ENCODE measurements at regions not wholly inside any gene's neighbourhood (a gene's known extent, or its start where the extent isn't known, plus 50 kb on each side); places are given as distances from the start of the nearest gene placed in this dataset.

DNA sequence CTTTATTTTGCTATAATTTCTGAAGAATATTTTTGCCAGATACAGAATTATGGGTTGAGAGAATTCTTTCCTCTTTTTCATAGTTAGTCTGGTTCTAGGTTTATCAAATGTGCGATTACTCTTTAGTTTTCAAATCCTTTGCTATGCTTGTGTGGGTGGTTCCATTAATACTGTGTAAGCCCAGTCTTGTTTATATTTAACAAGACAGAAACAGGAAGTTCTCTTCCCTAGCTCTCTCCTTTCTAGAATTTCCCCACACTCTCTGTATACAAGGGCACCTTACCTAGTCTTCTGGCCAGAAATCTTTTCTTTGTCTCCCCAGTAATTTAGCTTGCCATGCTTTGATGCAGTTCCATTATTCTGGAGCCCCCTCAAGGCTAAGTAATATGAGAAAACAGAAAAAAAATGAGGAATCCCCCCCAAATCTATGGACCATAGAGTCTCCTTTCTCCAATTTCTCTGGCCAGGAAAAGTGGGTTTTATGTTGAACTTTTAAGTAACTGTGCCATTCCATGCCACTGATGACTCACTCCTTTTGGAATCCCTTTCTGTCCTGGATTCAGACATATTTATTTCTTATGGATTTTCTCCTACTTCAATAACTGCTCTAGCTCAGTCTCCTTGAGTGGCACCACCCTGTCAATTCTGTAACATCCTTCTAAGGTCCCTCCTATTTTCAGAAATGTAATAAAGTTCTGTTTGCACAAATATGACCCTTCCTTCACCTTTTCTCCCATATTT lies 1714.1 kb downstream of the EFNA5 start:
- TF ChIP-seq ZNF792 (tag by site-specific recombination; IDR thresholded peaks at IDR 0.05) (no peak), ZNF629 (tag by site-specific recombination; IDR thresholded peaks at IDR 0.05) (no peak), ZSCAN16 (tag by site-specific recombination; IDR thresholded peaks at IDR 0.05) (no peak), ZNF777 (tag by site-specific recombination; IDR thresholded peaks at IDR 0.05; ENCODE audit: borderline replicate concordance) (no peak), ZNF76 (tag by site-specific recombination; IDR thresholded peaks at IDR 0.05; ENCODE audit: borderline replicate concordance, low read depth) (no peak), ZNF747 (tag by site-specific recombination; IDR thresholded peaks at IDR 0.05) (no peak)
- H3K36me3 ChIP-seq (ENCODE audit: control insufficient read depth in 2 of 2, insufficient read depth in 1 of 2, low read length in 2 of 2) = no peaks in the 10 kb centered on the region
- ChIA-PET CTCF (no interaction called here), POLR2A (no interaction called here)
- H3K4me1 ChIP-seq (ENCODE audit: control insufficient read depth, insufficient read depth, low read length) = no peaks in the 10 kb centered on the region
- no peaks in the 10 kb centered on the region for H3K9me3 ChIP-seq (ENCODE audit: control insufficient read depth, insufficient read depth, low read depth, low read length)
- H3K27ac ChIP-seq (ENCODE audit: extremely low read depth, low read depth, low read length) = no peak overlapping the region
- H3K4me3 ChIP-seq (ENCODE audit: low read depth, low read length) = no peak overlapping the region

DNA sequence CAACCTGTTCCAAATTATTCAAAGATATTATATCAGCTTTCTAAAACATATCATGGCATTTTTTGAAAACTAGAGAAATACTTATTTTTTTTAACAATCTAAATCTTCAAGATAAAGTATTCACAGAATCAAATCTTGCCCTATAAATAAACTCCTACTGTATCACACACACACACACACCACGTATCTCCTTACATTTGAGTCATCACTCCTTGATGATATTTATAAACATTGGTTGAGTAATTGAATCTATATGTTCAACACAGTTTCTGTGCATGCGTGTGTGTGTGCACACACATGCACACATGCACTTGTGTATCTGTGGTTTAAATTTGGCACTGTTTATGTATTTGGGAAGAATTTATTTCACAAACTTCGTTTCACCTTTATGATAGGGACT lies 1716.4 kb downstream of the EFNA5 start:
- Histone ChIP-seq H3K27ac (ENCODE audit: extremely low read depth, low read depth, low read length) (no peak overlapping the region), H3K9me3 (ENCODE audit: control insufficient read depth, insufficient read depth, low read depth, low read length) (no peaks in the 10 kb centered on the region), H3K4me3 (ENCODE audit: low read depth, low read length) (no peak overlapping the region), H3K36me3 (ENCODE audit: control insufficient read depth in 2 of 2, insufficient read depth in 1 of 2, low read length in 2 of 2) (no peaks in the 10 kb centered on the region), H3K4me1 (ENCODE audit: control insufficient read depth, insufficient read depth, low read length) (no peaks in the 10 kb centered on the region)
- ChIA-PET POLR2A (no interaction called here), CTCF (no interaction called here)
- TF ChIP-seq, protein P1, sequence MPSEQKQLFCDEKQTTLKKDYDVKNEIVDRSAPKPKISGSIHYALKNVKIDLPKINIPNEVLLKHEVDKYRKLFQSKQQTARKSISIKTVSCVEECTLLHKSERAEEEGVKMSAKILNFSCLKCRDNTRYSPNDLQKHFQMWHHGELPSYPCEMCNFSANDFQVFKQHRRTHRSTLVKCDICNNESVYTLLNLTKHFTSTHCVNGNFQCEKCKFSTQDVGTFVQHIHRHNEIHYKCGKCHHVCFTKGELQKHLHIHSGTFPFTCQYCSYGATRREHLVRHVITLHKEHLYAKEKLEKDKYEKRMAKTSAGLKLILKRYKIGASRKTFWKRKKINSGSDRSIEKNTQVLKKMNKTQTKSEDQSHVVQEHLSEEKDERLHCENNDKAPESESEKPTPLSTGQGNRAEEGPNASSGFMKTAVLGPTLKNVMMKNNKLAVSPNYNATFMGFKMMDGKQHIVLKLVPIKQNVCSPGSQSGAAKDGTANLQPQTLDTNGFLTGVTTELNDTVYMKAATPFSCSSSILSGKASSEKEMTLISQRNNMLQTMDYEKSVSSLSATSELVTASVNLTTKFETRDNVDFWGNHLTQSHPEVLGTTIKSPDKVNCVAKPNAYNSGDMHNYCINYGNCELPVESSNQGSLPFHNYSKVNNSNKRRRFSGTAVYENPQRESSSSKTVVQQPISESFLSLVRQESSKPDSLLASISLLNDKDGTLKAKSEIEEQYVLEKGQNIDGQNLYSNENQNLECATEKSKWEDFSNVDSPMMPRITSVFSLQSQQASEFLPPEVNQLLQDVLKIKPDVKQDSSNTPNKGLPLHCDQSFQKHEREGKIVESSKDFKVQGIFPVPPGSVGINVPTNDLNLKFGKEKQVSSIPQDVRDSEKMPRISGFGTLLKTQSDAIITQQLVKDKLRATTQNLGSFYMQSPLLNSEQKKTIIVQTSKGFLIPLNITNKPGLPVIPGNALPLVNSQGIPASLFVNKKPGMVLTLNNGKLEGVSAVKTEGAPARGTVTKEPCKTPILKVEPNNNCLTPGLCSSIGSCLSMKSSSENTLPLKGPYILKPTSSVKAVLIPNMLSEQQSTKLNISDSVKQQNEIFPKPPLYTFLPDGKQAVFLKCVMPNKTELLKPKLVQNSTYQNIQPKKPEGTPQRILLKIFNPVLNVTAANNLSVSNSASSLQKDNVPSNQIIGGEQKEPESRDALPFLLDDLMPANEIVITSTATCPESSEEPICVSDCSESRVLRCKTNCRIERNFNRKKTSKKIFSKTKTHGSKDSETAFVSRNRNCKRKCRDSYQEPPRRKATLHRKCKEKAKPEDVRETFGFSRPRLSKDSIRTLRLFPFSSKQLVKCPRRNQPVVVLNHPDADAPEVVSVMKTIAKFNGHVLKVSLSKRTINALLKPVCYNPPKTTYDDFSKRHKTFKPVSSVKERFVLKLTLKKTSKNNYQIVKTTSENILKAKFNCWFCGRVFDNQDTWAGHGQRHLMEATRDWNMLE (tag by site-specific recombination; conservative IDR thresholded peaks at IDR 0.05; ENCODE audit: low read depth) = no peak
- TF ChIP-seq ZNF792 (tag by site-specific recombination; IDR thresholded peaks at IDR 0.05) (no peak), ZNF654 (tag by site-specific recombination; IDR thresholded peaks at IDR 0.05; ENCODE audit: low read depth) (no peak), GLIS2 (tag by site-specific recombination; IDR thresholded peaks at IDR 0.05) (no peak), ZNF133 (tag by site-specific recombination; IDR thresholded peaks at IDR 0.05) (no peak), KLF16 (tag by site-specific recombination; IDR thresholded peaks at IDR 0.05) (no peak), ZNF292 (tag by site-specific recombination; IDR thresholded peaks at IDR 0.05; ENCODE audit: borderline replicate concordance, low read depth) (no peak), SP7 (tag by site-specific recombination; IDR thresholded peaks at IDR 0.05) (no peak), ZNF560 (tag by site-specific recombination; IDR thresholded peaks at IDR 0.05; ENCODE audit: borderline replicate concordance) (no peak), ZNF501 (tag by site-specific recombination; IDR thresholded peaks at IDR 0.05) (no peak)
- TF ChIP-seq, protein P2, sequence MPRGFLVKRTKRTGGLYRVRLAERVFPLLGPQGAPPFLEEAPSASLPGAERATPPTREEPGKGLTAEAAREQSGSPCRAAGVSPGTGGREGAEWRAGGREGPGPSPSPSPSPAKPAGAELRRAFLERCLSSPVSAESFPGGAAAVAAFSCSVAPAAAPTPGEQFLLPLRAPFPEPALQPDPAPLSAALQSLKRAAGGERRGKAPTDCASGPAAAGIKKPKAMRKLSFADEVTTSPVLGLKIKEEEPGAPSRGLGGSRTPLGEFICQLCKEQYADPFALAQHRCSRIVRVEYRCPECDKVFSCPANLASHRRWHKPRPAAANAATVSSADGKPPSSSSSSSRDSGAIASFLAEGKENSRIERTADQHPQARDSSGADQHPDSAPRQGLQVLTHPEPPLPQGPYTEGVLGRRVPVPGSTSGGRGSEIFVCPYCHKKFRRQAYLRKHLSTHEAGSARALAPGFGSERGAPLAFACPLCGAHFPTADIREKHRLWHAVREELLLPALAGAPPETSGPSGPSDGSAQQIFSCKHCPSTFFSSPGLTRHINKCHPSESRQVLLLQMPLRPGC (tag by site-specific recombination; IDR thresholded peaks at IDR 0.05) = no peak
- TF ChIP-seq, protein P3, sequence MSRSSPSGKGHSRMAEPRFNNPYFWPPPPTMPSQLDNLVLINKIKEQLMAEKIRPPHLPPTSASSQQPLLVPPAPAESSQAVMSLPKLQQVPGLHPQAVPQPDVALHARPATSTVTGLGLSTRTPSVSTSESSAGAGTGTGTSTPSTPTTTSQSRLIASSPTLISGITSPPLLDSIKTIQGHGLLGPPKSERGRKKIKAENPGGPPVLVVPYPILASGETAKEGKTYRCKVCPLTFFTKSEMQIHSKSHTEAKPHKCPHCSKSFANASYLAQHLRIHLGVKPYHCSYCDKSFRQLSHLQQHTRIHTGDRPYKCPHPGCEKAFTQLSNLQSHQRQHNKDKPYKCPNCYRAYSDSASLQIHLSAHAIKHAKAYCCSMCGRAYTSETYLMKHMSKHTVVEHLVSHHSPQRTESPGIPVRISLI (tag by site-specific recombination; IDR thresholded peaks at IDR 0.05) = no peak
- TF ChIP-seq, protein P4, sequence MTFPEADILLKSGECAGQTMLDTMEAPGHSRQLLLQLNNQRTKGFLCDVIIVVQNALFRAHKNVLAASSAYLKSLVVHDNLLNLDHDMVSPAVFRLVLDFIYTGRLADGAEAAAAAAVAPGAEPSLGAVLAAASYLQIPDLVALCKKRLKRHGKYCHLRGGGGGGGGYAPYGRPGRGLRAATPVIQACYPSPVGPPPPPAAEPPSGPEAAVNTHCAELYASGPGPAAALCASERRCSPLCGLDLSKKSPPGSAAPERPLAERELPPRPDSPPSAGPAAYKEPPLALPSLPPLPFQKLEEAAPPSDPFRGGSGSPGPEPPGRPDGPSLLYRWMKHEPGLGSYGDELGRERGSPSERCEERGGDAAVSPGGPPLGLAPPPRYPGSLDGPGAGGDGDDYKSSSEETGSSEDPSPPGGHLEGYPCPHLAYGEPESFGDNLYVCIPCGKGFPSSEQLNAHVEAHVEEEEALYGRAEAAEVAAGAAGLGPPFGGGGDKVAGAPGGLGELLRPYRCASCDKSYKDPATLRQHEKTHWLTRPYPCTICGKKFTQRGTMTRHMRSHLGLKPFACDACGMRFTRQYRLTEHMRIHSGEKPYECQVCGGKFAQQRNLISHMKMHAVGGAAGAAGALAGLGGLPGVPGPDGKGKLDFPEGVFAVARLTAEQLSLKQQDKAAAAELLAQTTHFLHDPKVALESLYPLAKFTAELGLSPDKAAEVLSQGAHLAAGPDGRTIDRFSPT (tag by site-specific recombination; IDR thresholded peaks at IDR 0.05) = no peak
- TF ChIP-seq, protein P5, sequence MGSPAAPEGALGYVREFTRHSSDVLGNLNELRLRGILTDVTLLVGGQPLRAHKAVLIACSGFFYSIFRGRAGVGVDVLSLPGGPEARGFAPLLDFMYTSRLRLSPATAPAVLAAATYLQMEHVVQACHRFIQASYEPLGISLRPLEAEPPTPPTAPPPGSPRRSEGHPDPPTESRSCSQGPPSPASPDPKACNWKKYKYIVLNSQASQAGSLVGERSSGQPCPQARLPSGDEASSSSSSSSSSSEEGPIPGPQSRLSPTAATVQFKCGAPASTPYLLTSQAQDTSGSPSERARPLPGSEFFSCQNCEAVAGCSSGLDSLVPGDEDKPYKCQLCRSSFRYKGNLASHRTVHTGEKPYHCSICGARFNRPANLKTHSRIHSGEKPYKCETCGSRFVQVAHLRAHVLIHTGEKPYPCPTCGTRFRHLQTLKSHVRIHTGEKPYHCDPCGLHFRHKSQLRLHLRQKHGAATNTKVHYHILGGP (tag by site-specific recombination; IDR thresholded peaks at IDR 0.05) = no peak

Data from HEK293 (cell line).